ENCODE measurements at regions not wholly inside any gene's neighbourhood (a gene's known extent, or its start where the extent isn't known, plus 50 kb on each side); places are given as distances from the start of the nearest gene placed in this dataset.
A peak's percentile ranks its signal among the peaks of the same experiment; 100 is the strongest.

- peaks cover 7% of the 10 kb centered on the region for H3K9me3 ChIP-seq
- H3K4me3 ChIP-seq = no peak overlapping the region
- no peaks in the 10 kb centered on the region for H3K36me3 ChIP-seq (ENCODE audit: low read depth)
- intact Hi-C loops (cut with DNase I, micrococcal nuclease) = no loop called here
- no peak for TF ChIP-seq CTCF (IDR thresholded peaks at IDR 0.05)
- DNase-seq (no peak), ATAC-seq (no peak)
- no peaks in the 10 kb centered on the region for H3K4me1 ChIP-seq (ENCODE audit: low read depth)
Measured at GRCh38 chr4:161222889-161223288, 940.9 kb downstream of the FSTL5 start.

- no peaks in the 10 kb centered on the region for H3K9me3 ChIP-seq
- ATAC-seq = peak; percentile 48
- no peak for TF ChIP-seq CTCF (IDR thresholded peaks at IDR 0.05)
- intact Hi-C loops (cut with DNase I, micrococcal nuclease) = no loop called here
- H3K36me3 ChIP-seq (ENCODE audit: low read depth) = no peaks in the 10 kb centered on the region
- no peaks in the 10 kb centered on the region for H3K4me1 ChIP-seq (ENCODE audit: low read depth)
- H3K4me3 ChIP-seq = no peak overlapping the region
- no peak for DNase-seq
Measured at GRCh38 chr4:161208564-161208963, 955.2 kb downstream of the FSTL5 start.

- no peak for DNase-seq
- Histone ChIP-seq H3K4me1 (ENCODE audit: low read depth) (no peaks in the 10 kb centered on the region), H3K36me3 (ENCODE audit: low read depth) (no peaks in the 10 kb centered on the region), H3K9me3 (no peaks in the 10 kb centered on the region), H3K4me3 (no peak overlapping the region)
- ATAC-seq = no peak
- intact Hi-C loops (cut with DNase I, micrococcal nuclease) = no loop called here
- TF ChIP-seq CTCF (IDR thresholded peaks at IDR 0.05) = no peak
Measured at GRCh38 chr4:161206528-161207080, 957.2 kb downstream of the FSTL5 start.

GRCh38 chr4:161203865-161204264 lies 959.9 kb downstream of the FSTL5 start:
- TF ChIP-seq CTCF (IDR thresholded peaks at IDR 0.05) = no peak
- no peak for ATAC-seq
- intact Hi-C loops (cut with DNase I, micrococcal nuclease) = no loop called here

GRCh38 chr4:161197912-161198311 lies 965.9 kb downstream of the FSTL5 start:
- intact Hi-C loops (cut with DNase I, micrococcal nuclease) = no loop called here
- no peak for TF ChIP-seq CTCF (IDR thresholded peaks at IDR 0.05)
- Histone ChIP-seq H3K4me3 (no peak overlapping the region), H3K36me3 (ENCODE audit: low read depth) (no peaks in the 10 kb centered on the region), H3K9me3 (no peaks in the 10 kb centered on the region), H3K4me1 (ENCODE audit: low read depth) (no peaks in the 10 kb centered on the region)
- ATAC-seq = no peak
- DNase-seq = no peak

More at GRCh38 chr4:161203865-161204264, 959.9 kb downstream of the FSTL5 start:
- no peak for DNase-seq
- Histone ChIP-seq H3K9me3 (no peaks in the 10 kb centered on the region), H3K36me3 (ENCODE audit: low read depth) (no peaks in the 10 kb centered on the region), H3K4me3 (no peak overlapping the region), H3K4me1 (ENCODE audit: low read depth) (no peaks in the 10 kb centered on the region)

DNA sequence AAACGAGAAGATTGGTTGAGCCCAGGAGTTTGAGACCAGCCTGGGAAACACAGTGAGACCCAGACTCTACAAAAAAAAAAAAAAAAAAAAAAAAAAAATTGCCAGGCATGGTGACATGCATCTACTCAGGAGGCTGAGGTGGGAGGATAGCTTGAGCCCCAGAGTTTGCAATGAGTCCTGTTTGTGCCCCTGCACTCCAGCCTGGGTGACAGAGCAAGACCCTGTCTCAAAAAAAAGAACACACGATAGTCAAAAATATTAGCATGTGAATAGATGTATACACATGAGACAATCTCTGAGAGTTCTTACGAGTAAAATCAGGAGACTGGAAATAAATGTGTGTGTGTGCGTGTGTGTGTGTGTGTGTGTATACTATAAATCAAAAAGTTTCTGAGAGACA lies 966.3 kb downstream of the FSTL5 start:
- ATAC-seq = no peak
- TF ChIP-seq CTCF (IDR thresholded peaks at IDR 0.05) = no peak
- intact Hi-C loops (cut with DNase I, micrococcal nuclease) = no loop called here

More for the DNA sequence above, 966.3 kb downstream of the FSTL5 start:
- H3K4me1 ChIP-seq (ENCODE audit: low read depth) = no peaks in the 10 kb centered on the region
- no peaks in the 10 kb centered on the region for H3K9me3 ChIP-seq
- no peak overlapping the region for H3K4me3 ChIP-seq
- no peaks in the 10 kb centered on the region for H3K36me3 ChIP-seq (ENCODE audit: low read depth)
- DNase-seq = no peak
